Ovary (tissue), 3 donors: ENCODE measurements at regions not wholly inside any gene's neighbourhood (a gene's known extent, or its start where the extent isn't known, plus 50 kb on each side); places are given as distances from the start of the nearest gene placed in this dataset.

Experiments
- CTCF ChIP-seq, 3 donors: fragments of 450-650 bp in 2 of 3; fragments of 200-600 bp in 1 of 3; IDR thresholded peaks; one replicate each; pipeline versions ENCODE4 v1.5.1 to v1.8.0; 2016 to 2022; ENCODE audit warnings: antibody characterized with exemption in 3 of 3, mild to moderate bottlenecking in 1 of 3
- POLR2A ChIP-seq: fragments of 450-650 bp; IDR thresholded peaks from one replicate; pipeline ENCODE4 v1.6.1; 2017; ENCODE audit warnings: antibody characterized with exemption, mild to moderate bottlenecking, moderate library complexity
- donor health status: DM: no; HTN: no; CAD: no.

DNA sequence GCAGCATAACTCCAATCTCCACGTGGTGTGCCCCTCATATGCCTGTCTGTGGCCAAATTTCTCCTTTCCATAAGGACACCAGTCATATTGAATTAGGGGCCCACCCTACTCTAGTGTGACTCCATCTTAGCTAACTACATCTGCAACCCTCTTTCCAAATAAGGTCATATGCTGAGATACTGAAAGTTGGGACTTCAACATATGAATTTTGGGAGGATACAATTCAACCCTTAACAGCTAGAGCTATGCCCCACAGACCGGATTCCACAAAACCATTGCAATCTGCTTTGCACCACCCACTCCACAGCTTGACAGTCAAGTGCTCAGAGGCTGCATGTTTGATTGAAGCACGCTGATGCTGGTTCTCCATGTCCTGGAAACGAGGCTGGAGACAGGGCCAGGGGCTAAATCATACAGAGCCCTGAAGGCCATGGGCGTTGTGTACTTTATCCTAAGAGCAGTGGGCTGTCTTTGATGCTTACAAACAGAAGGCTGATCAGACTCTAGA, 122.8 kb downstream of the MTX3 start:
- TF ChIP-seq CTCF (IDR thresholded peaks at IDR 0.05) (no peak), POLR2A (no peak)
